IMR-90 (cell line): ENCODE measurements at regions not wholly inside any gene's neighbourhood (a gene's known extent, or its start where the extent isn't known, plus 50 kb on each side); places are given as distances from the start of the nearest gene placed in this dataset.

ENCODE experiments used
- ATAC-seq: fragments of 200-7000 bp; cut with Tn5 transposase; 2 replicates; pipeline ENCODE4 v1.9.1; 2020; ENCODE audit warnings: low read depth, mild to moderate bottlenecking, moderate library complexity
- BruUV-seq: library from RNA; stranded (reverse); fragments of 400-500 nt; replicated peaks from 2 replicates; lab custom pipeline; 2021; lab: Mats Ljungman, UMichigan
- CTCF ChIA-PET: fragments of 300-600 bp; formaldehyde crosslinking; extraction: SDS; loops from one replicate; lab custom pipeline; 2021; ENCODE audit warnings: antibody characterized with exemption; lab: Yijun Ruan, JAX
- POLR2A ChIA-PET: fragments of 300-600 bp; sonication (Branson Sonifier 250); formaldehyde crosslinking; loops from one replicate; lab custom pipeline; 2022; ENCODE audit warnings: antibody characterized with exemption; ENCODE audit not compliant: unreplicated experiment; lab: Charles Lee
- DNase-seq: peaks from one replicate; pipeline ENCODE4 v3.0.0; 2013
- H2AFZ ChIP-seq: replicated peaks from 2 replicates; pipeline ENCODE3; 2013; ENCODE audit warnings: low read length, mild to moderate bottlenecking; ENCODE audit not compliant: poor library complexity
- H2AK5ac ChIP-seq: 2 replicates; pipeline ENCODE4 v1.6.1; 2013; ENCODE audit warnings: low read depth, low read length, inconsistent platforms
- H2AK9ac ChIP-seq: replicated peaks from 2 replicates; pipeline ENCODE3; 2013; ENCODE audit warnings: mild to moderate bottlenecking, low read depth, low read length, moderate library complexity; ENCODE audit not compliant: poor library complexity
- H2BK120ac ChIP-seq: 2 replicates; pipeline ENCODE4 v1.6.1; 2013; ENCODE audit warnings: low read depth, low read length, inconsistent platforms
- H2BK15ac ChIP-seq: 3 replicates; pipeline ENCODE4 v1.6.1; 2013; ENCODE audit warnings: low read depth, low read length, inconsistent platforms
- H2BK20ac ChIP-seq: 2 replicates; pipeline ENCODE4 v1.6.1; 2013; ENCODE audit warnings: low read depth, mild to moderate bottlenecking, inconsistent platforms, low read length, moderate library complexity
- H2BK5ac ChIP-seq: 2 replicates; pipeline ENCODE4 v1.6.1; 2013; ENCODE audit warnings: mild to moderate bottlenecking, low read depth, low read length, inconsistent platforms; ENCODE audit not compliant: poor library complexity, severe bottlenecking
- H3K14ac ChIP-seq: replicated peaks from 2 replicates; pipeline ENCODE4 v1.6.1; 2013; ENCODE audit warnings: low read depth, low read length, inconsistent platforms
- H3K18ac ChIP-seq: 2 replicates; pipeline ENCODE4 v1.6.1; 2013; ENCODE audit warnings: low read depth, low read length, control low read depth
- H3K23ac ChIP-seq: 2 replicates; pipeline ENCODE4 v1.6.1; 2013; ENCODE audit warnings: low read depth, low read length, inconsistent platforms
- H3K27ac ChIP-seq: 2 replicates; pipeline ENCODE4 v1.5.1; 2013; ENCODE audit warnings: mild to moderate bottlenecking, control low read depth, low read length; ENCODE audit not compliant: insufficient read depth
- H3K27me3 ChIP-seq: 2 replicates; pipeline ENCODE4 v1.6.1; 2013; ENCODE audit warnings: low read length; ENCODE audit not compliant: control insufficient read depth, insufficient read depth
- H3K36me3 ChIP-seq: 2 replicates; pipeline ENCODE4 v1.6.1; 2013; ENCODE audit warnings: low read length, mixed read lengths; ENCODE audit not compliant: control insufficient read depth, insufficient read depth
- H3K4ac ChIP-seq: 2 replicates; pipeline ENCODE4 v1.6.1; 2013; ENCODE audit warnings: low read depth, low read length, inconsistent platforms
- H3K4me1 ChIP-seq: 2 replicates; pipeline ENCODE4 v1.6.1; 2013; ENCODE audit warnings: low read length, mixed read lengths; ENCODE audit not compliant: control insufficient read depth, insufficient read depth
- H3K4me2 ChIP-seq: 2 replicates; pipeline ENCODE4 v1.6.1; 2013; ENCODE audit warnings: low read depth, mild to moderate bottlenecking, control low read depth, low read length, moderate library complexity
- H3K4me3 ChIP-seq: 2 replicates; pipeline ENCODE4 v1.5.1; 2013; ENCODE audit warnings: low read depth, mild to moderate bottlenecking, control low read depth, low read length, moderate library complexity; ENCODE audit not compliant: insufficient read depth
- H3K56ac ChIP-seq: 2 replicates; pipeline ENCODE4 v1.6.1; 2013; ENCODE audit warnings: low read length, inconsistent platforms; ENCODE audit not compliant: insufficient read depth; ENCODE audit errors: extremely low read depth
- H3K79me1 ChIP-seq, 2 experiments: 2 replicates each; pipeline ENCODE4 v1.6.1; 2013; ENCODE audit warnings: low read length in 2 of 2, inconsistent platforms in 1 of 2, low read depth in 1 of 2
- H3K9ac ChIP-seq: 2 replicates; pipeline ENCODE4 v1.6.1; 2013; ENCODE audit warnings: low read depth, low read length, control low read depth
- H3K9me1 ChIP-seq: 2 replicates; pipeline ENCODE4 v1.6.1; 2013; ENCODE audit warnings: low read length, inconsistent platforms; ENCODE audit not compliant: insufficient read depth
- H3K9me3 ChIP-seq: 2 replicates; pipeline ENCODE4 v1.6.1; 2013; ENCODE audit warnings: low read length; ENCODE audit not compliant: control insufficient read depth, insufficient read depth
- H4K20me1 ChIP-seq: 2 replicates; pipeline ENCODE4 v1.6.1; 2013; ENCODE audit warnings: low read length, inconsistent platforms; ENCODE audit not compliant: insufficient read depth
- H4K5ac ChIP-seq: 2 replicates; pipeline ENCODE4 v1.6.1; 2013; ENCODE audit warnings: mild to moderate bottlenecking, low read depth, low read length, control low read depth
- H4K8ac ChIP-seq, 2 experiments: 2 replicates each; pipeline ENCODE4 v1.6.1; 2013; ENCODE audit warnings: low read depth in 2 of 2, low read length in 2 of 2, control low read depth in 1 of 2, inconsistent platforms in 1 of 2
- H4K91ac ChIP-seq: 2 replicates; pipeline ENCODE4 v1.6.1; 2013; ENCODE audit warnings: low read depth, low read length, inconsistent platforms; ENCODE audit not compliant: insufficient read depth
- CEBPB ChIP-seq: IDR thresholded peaks from 2 replicates; pipeline ENCODE4 v1.6.1; 2012; ENCODE audit warnings: low read depth, low read length, improper control_type of control experiment
- FOS ChIP-seq: fragments of 150-350 bp; IDR thresholded peaks from 2 replicates; pipeline ENCODE4 v1.6.1; 2016; ENCODE audit warnings: low read depth, low read length
- RCOR1 ChIP-seq: IDR thresholded peaks from 2 replicates; pipeline ENCODE4 v1.6.1; 2012; ENCODE audit warnings: mild to moderate bottlenecking, low read length, improper control_type of control experiment; ENCODE audit not compliant: insufficient replicate concordance
- SMC3 ChIP-seq: fragments of 150-350 bp; IDR thresholded peaks from 2 replicates; pipeline ENCODE4 v1.6.1; 2016; ENCODE audit warnings: low read depth, mild to moderate bottlenecking, antibody characterized with exemption, low read length, moderate library complexity
- USF2 ChIP-seq: fragments of 150-350 bp; IDR thresholded peaks from 2 replicates; pipeline ENCODE4 v1.6.1; 2017; ENCODE audit warnings: mild to moderate bottlenecking, antibody characterized with exemption, low read length, low read depth
- WGBS, 2 experiments: methylation state at CpG; one replicate each; pipeline versions ENCODE4 v1.1.5 to v1.1.7; 2013; ENCODE audit warnings: missing lambda C conversion rate in 2 of 2; ENCODE audit not compliant: insufficient read length in 1 of 2; ENCODE audit errors: extremely low coverage in 2 of 2; 5-methylcytosine and 5-hydroxymethylcytosine counted together
- dilution Hi-C: fragments of 300-500 bp; cut with HindIII; formaldehyde crosslinking; loops from one replicate; pipeline ENCODE4 v1.14.3; 2018; ENCODE audit warnings: low sequenced_read_pairs; ENCODE audit not compliant: unreplicated experiment
- in situ Hi-C: fragments of 300-500 bp; cut with MboI; formaldehyde crosslinking; loops from 3 replicates; pipeline ENCODE4 v1.14.3; 2019; ENCODE audit warnings: low sequenced_read_pairs, inconsistent platforms, mixed read lengths
- intact Hi-C: fragments of 100-400 bp; cut with micrococcal nuclease; formaldehyde crosslinking; loops from 2 replicates; pipeline ENCODE4 v1.10.0; 2022

- no peak overlapping the region for H3K27ac ChIP-seq
- TF ChIP-seq RCOR1 (no peak), USF2 (no peak), SMC3 (no peak), FOS (no peak), CEBPB (no peak)
- H2BK15ac ChIP-seq: no peak overlapping the region
- no peak overlapping the region for H2BK5ac ChIP-seq
- H2AFZ ChIP-seq: no peak overlapping the region
- no peak overlapping the region for H3K4ac ChIP-seq
- H2BK20ac ChIP-seq: no peak overlapping the region
- 88% methylated on average over 1 of the region's 7 CpGs; no CpG with 5 or more reads in 1 of the 2 experiments for WGBS, 2 experiments
- no peaks in the 10 kb centered on the region for H3K9me1 ChIP-seq
- CTCF ChIA-PET: no interaction called here
- no peaks in the 10 kb centered on the region for H3K36me3 ChIP-seq
- H3K23ac ChIP-seq: no peak overlapping the region
- H3K4me3 ChIP-seq: no peak overlapping the region
- no peaks in the 10 kb centered on the region for H3K4me1 ChIP-seq
- H3K14ac ChIP-seq: no peak overlapping the region
- H3K9ac ChIP-seq: no peak overlapping the region
- in situ Hi-C loops: no loop called here
- intact Hi-C loops: no loop called here
- H2BK120ac ChIP-seq: no peak overlapping the region
- H3K56ac ChIP-seq: no peak overlapping the region
- ATAC-seq (no peak), DNase-seq (no peak)
- POLR2A ChIA-PET: no interaction called here
- H3K9me3 ChIP-seq: no peaks in the 10 kb centered on the region
- no peak overlapping the region for H4K5ac ChIP-seq
- no peaks in the 10 kb centered on the region for H4K20me1 ChIP-seq
- H3K27me3 ChIP-seq: peaks cover 2% of the 10 kb centered on the region; the same call in 1 of the 2 replicates
- H2AK5ac ChIP-seq: no peak overlapping the region
- H4K8ac ChIP-seq: no peak overlapping the region
- no TSS peak for BruUV-seq
- no peak overlapping the region for H4K91ac ChIP-seq
- H2AK9ac ChIP-seq: no peak overlapping the region
- no peak overlapping the region for H3K18ac ChIP-seq
- H3K79me1 ChIP-seq: no peaks in the 10 kb centered on the region
- dilution Hi-C loops: no loop called here
- no peak overlapping the region for H3K4me2 ChIP-seq
Observed at GRCh38 chr4:152190907-152191306, 345.0 kb downstream of the FBXW7 start.
